ENCODE measurements at regions not wholly inside any gene's neighbourhood (a gene's known extent, or its start where the extent isn't known, plus 50 kb on each side); places are given as distances from the start of the nearest gene placed in this dataset.

- TF ChIP-seq, protein P1, sequence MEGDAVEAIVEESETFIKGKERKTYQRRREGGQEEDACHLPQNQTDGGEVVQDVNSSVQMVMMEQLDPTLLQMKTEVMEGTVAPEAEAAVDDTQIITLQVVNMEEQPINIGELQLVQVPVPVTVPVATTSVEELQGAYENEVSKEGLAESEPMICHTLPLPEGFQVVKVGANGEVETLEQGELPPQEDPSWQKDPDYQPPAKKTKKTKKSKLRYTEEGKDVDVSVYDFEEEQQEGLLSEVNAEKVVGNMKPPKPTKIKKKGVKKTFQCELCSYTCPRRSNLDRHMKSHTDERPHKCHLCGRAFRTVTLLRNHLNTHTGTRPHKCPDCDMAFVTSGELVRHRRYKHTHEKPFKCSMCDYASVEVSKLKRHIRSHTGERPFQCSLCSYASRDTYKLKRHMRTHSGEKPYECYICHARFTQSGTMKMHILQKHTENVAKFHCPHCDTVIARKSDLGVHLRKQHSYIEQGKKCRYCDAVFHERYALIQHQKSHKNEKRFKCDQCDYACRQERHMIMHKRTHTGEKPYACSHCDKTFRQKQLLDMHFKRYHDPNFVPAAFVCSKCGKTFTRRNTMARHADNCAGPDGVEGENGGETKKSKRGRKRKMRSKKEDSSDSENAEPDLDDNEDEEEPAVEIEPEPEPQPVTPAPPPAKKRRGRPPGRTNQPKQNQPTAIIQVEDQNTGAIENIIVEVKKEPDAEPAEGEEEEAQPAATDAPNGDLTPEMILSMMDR (IDR thresholded peaks at IDR 0.05; ENCODE audit: low read depth, low read length) = no peak
- no peak for TF ChIP-seq EZH2phosphoT487 (IDR thresholded peaks at IDR 0.05; ENCODE audit: low read depth)
These were observed 168.2 kb upstream of the MYCN start for GRCh38 chr2:15772086-15772595.

Data from OCI-LY3 (cell line).